GM12875 (cell line): ENCODE measurements at regions not wholly inside any gene's neighbourhood (a gene's known extent, or its start where the extent isn't known, plus 50 kb on each side); places are given as distances from the start of the nearest gene placed in this dataset.
"Not testable (repeated sequence)": the region's sequence is repeated elsewhere in the genome, so short reads cannot be mapped to it uniquely, and the experiment has no call there.

Source experiments
- H3K4me3 ChIP-seq: one replicate; pipeline ENCODE4 v1.5.1; 2011; ENCODE audit warnings: low read depth, low read length, control low read depth
- TF ChIP-seq, protein P1 (sequence below): IDR thresholded peaks from 2 replicates; pipeline ENCODE4 v1.5.1; 2011; ENCODE audit warnings: low read depth, mild to moderate bottlenecking, control low read depth, inconsistent platforms, low read length, moderate library complexity, borderline replicate concordance; ENCODE audit not compliant: insufficient read depth

DNA sequence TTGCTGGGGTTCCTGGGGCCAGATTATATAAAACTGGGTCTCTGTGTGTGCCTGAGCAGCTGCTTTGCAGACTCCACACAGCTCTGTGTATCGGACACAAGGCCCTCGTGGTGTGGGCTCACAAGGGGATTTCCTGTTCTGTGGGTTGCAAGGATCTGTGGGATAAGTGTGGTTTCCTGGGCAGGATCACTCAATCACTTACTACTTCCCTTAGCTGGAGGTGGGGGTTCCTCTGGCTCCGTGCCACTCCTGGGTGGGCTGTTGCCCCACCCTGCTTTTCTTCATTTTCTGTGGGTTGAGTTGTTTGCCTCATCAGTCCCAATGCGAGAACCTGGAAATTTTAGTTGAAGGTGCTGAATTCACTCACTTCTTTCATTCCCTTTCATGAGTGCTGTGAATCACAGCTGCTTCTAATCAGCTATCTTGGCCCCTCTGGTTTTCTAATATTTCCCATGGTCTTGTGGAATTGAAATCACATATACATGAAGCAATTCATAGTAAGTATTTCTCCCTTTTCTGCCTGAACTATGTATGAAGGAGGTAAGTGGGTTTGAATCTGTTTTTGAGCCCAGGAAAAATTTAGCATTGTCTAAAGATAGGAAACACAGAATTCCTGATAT, 196.3 kb downstream of the DCDC2C start:
- TF ChIP-seq, protein P1, sequence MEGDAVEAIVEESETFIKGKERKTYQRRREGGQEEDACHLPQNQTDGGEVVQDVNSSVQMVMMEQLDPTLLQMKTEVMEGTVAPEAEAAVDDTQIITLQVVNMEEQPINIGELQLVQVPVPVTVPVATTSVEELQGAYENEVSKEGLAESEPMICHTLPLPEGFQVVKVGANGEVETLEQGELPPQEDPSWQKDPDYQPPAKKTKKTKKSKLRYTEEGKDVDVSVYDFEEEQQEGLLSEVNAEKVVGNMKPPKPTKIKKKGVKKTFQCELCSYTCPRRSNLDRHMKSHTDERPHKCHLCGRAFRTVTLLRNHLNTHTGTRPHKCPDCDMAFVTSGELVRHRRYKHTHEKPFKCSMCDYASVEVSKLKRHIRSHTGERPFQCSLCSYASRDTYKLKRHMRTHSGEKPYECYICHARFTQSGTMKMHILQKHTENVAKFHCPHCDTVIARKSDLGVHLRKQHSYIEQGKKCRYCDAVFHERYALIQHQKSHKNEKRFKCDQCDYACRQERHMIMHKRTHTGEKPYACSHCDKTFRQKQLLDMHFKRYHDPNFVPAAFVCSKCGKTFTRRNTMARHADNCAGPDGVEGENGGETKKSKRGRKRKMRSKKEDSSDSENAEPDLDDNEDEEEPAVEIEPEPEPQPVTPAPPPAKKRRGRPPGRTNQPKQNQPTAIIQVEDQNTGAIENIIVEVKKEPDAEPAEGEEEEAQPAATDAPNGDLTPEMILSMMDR, result no peak
- no peak overlapping the region for H3K4me3 ChIP-seq

DNA sequence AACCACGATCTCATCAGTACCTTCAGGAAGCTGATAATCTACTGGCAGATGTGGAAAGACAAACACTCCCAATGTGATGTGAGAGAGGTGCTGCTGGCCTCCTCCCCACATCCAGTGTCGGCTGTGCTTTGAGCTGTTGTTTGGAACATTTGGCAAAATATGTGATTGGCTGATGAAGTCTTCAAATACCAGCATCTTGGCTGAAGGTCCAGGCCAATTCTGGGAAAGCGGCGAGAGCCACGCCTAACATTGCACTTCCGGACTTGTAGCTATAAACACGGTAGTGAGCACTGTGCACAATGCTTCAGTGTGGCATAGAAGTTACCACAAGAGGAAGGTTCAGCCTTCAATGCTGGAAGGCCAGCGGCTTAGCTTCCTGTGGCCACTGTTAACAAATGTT, 198.8 kb downstream of the DCDC2C start:
- TF ChIP-seq, protein P1, result no peak
- no peak overlapping the region for H3K4me3 ChIP-seq

DNA sequence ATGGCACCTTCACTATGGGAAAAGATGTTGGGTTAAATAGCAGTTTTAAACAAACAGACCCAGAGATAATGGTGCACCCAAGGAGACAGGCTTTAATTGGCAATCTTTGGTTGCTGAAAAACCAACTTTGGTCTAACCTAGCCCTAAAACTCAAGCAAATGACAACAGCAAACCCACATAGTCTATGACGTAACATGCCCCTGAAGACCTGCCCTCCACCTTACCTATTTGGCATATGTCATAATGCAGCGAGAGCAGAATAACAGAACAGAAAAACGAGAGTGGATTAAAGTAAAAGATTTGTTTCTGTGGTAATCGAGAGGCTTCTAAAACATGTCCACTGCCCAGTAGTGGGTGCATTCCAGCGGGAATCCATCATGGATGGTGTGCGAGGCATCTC, 200.7 kb downstream of the DCDC2C start:
- TF ChIP-seq, protein P1, result no peak

DNA sequence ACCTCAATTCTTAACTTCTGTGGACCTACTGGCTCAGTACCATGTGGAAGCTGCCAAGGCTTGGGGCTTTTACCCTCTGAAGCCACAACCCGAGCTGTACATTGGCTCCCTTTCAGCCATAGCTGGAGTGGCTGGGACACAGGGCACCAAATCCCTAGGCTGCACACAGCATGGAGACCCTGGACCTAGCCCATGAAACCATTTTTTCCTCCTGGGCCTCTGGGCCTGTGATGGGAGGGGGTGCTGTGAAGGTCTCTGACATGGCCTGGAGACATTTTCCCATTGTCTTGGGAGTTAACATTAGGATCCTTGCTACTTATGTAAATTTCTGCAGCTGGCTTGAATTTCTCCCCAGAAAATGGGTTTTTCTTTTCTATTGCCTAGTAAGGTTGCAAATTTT, 205.1 kb downstream of the DCDC2C start:
- not testable (repeated sequence) for H3K4me3 ChIP-seq

More for the DNA sequence above, 200.7 kb downstream of the DCDC2C start:
- no peak overlapping the region for H3K4me3 ChIP-seq

DNA sequence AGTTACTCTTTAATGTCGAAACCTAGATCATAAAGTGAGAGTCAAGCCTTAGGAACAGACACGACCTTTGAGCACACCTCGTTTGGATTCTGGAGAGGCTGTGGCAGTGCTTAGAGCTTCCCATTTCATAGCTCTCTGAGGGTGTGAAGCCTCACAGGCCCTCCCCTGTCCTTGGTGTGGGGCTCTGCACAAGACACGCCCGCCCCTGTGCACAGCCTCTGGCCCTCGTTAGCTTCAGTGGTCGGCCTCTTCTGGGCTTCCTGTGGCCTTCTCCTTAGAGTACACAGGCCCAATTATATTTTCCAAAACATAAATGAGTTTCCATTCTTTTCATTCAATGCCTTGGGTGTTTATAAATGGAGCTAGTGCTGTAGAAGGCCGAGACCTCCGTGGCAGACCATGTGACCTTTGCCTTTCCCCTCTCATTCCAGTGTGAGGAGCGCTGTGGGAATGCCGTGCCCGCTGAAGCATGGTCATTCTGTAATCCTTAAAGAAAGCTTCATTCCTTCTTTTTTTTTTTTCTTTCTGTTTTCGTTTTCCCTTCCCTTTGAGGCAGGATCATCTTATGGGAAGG, 208.6 kb downstream of the DCDC2C start:
- H3K4me3 ChIP-seq, result no peak overlapping the region
- TF ChIP-seq, protein P1, result no peak

DNA sequence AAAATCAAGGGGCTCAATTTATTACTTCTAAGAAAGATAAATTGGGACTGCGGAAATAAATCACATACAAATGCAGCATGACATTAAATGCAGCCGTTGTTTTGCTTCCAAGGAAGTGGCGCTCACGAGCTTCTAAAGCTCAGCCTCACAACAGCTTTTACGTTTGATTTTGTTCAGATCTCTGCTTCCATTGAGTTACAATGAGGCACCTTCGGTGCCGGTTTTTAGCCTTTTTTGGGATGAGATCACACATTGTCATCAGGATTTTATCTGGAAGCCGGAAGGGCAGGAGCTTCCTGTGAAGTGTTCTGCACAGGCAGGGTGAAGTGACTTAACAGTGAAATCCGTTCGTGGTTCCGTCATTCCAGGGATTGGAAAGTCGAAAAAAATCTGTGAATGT, 209.8 kb downstream of the DCDC2C start:
- H3K4me3 ChIP-seq, result no peak overlapping the region
- TF ChIP-seq, protein P1, result no peak

DNA sequence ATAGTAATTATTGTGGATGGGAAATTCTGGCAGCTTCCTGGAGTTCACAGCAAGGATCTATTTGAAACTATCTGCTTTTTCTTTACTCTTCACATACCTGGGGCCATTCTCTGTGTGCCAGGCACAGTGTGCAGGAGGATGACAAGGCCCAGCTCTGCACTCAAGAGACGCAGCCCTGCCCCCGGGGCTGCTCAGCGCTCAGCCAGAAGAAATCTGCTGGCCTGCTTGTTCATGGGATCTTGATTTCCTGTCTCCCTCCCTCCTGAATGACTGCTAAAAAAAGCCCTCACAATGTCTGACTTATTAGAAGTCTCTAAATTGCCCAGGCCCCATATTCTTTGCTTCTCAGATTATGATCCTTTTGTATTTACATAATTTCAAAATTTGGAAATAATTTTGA, 210.9 kb downstream of the DCDC2C start:
- H3K4me3 ChIP-seq, result no peak overlapping the region
- TF ChIP-seq, protein P1, result no peak
